ENCODE measurements at regions not wholly inside any gene's neighbourhood (a gene's known extent, or its start where the extent isn't known, plus 50 kb on each side); places are given as distances from the start of the nearest gene placed in this dataset.

DNA sequence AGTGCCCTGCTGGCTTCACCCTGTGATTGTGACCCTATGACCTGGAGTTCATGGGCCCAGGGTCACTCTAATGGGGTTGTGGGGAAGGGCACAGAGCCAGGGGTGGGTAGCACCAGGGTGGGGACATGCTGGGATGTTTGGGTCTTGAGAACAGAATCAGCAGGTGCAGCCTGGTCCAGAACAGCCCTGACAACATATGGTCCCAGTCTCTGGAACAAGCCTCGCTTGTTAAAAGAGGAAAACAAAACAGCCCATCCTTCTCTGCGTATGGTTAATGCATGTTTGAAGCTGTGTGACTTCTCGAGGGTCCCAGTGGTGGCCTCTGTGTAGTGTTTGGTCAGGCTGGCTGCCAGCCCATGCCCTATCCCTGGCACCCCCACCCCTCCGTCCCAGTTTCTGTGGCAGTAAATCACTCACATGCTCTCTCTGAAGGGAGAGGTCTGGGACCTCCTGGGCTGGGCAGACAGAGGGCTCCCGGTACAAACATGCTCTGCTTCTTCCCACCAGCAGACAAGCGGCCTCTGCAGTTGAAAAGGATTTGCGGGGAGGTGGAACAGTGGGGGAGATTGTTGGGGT, 79.4 kb downstream of the FAM241B start:
- H3K9me3 ChIP-seq (replicated peaks; ENCODE audit: control insufficient read depth, insufficient read depth, low read depth, low read length) = no peaks in the 10 kb centered on the region
- H3K4me1 ChIP-seq (replicated peaks in 1 of 2; ENCODE audit: control insufficient read depth in 2 of 2, insufficient read depth in 2 of 2, low read length in 2 of 2) = no peaks in the 10 kb centered on the region
- DNase-seq (ENCODE audit: extremely low read depth in 1 of 4, low spot score in 3 of 4) (no peak), ATAC-seq (no peak), FAIRE-seq (no peak)
- no TSS peak for BruUV-seq (replicated peaks)
- no peak overlapping the region for H3K9ac ChIP-seq (ENCODE audit: insufficient read depth in 1 of 2, low read depth in 2 of 2, low read length in 2 of 2)
- WGBS (ENCODE audit: insufficient coverage, low coverage, missing lambda C conversion rate) = 0% methylated on average over 7 of the region's 7 CpGs
- ChIA-PET CTCF (ENCODE audit: low intra/inter-chr PET ratio) (no interaction called here), POLR2A (interaction anchor here (0.9 kb wide), 1 partner anchor 10 kb away, joined by 3 read pairs; no protein-coding TSS in a partner anchor)
- no peaks in the 10 kb centered on the region for H4K20me1 ChIP-seq (replicated peaks; ENCODE audit: control insufficient read depth, insufficient read depth, low read length)
- in situ Hi-C loops (cut with MboI) (no loop called here), intact Hi-C loops (cut with micrococcal nuclease) (no loop called here)
- H3K4me2 ChIP-seq (ENCODE audit: insufficient read depth, low read length) = no peak overlapping the region
- H3K79me2 ChIP-seq (ENCODE audit: control insufficient read depth, insufficient read depth, low read length) = no peaks in the 10 kb centered on the region
- H3K4me3 ChIP-seq = no peak overlapping the region
- no peak overlapping the region for H2AFZ ChIP-seq (ENCODE audit: low read depth, low read length)
- H3K36me3 ChIP-seq (ENCODE audit: control insufficient read depth, insufficient read depth, low read length) = no peaks in the 10 kb centered on the region
- TF ChIP-seq MBD2 (IDR thresholded peaks at IDR 0.05; ENCODE audit: borderline replicate concordance, low read depth) (no peak), MTA1 (IDR thresholded peaks at IDR 0.05; ENCODE audit: borderline replicate concordance) (no peak), HNRNPLL (IDR thresholded peaks at IDR 0.05; ENCODE audit: low read depth, low read length, poor library complexity, severe bottlenecking) (no peak)
- TF ChIP-seq, protein P1, sequence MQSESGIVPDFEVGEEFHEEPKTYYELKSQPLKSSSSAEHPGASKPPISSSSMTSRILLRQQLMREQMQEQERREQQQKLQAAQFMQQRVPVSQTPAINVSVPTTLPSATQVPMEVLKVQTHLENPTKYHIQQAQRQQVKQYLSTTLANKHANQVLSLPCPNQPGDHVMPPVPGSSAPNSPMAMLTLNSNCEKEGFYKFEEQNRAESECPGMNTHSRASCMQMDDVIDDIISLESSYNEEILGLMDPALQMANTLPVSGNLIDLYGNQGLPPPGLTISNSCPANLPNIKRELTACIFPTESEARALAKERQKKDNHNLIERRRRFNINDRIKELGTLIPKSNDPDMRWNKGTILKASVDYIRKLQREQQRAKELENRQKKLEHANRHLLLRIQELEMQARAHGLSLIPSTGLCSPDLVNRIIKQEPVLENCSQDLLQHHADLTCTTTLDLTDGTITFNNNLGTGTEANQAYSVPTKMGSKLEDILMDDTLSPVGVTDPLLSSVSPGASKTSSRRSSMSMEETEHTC (IDR thresholded peaks at IDR 0.05) = no peak
- TF ChIP-seq, protein P2, sequence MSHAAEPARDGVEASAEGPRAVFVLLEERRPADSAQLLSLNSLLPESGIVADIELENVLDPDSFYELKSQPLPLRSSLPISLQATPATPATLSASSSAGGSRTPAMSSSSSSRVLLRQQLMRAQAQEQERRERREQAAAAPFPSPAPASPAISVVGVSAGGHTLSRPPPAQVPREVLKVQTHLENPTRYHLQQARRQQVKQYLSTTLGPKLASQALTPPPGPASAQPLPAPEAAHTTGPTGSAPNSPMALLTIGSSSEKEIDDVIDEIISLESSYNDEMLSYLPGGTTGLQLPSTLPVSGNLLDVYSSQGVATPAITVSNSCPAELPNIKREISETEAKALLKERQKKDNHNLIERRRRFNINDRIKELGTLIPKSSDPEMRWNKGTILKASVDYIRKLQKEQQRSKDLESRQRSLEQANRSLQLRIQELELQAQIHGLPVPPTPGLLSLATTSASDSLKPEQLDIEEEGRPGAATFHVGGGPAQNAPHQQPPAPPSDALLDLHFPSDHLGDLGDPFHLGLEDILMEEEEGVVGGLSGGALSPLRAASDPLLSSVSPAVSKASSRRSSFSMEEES (CRISPR knock-in tag; IDR thresholded peaks at IDR 0.05) = no peak
- H3K27me3 ChIP-seq (ENCODE audit: control insufficient read depth in 2 of 2, insufficient read depth in 2 of 2, low read length in 2 of 2) = peaks cover 7 to 32% of the 10 kb centered on the region in 2 experiments; a peak in 3 of 5 replicates
- H3K27ac ChIP-seq (ENCODE audit: extremely low read depth, low read depth, low read length) = no peak overlapping the region
- no peaks in the 10 kb centered on the region for H3K9me1 ChIP-seq (ENCODE audit: control insufficient read depth, insufficient read depth, low read length)

Measured in K562 (cell line).